ENCODE measurements at regions not wholly inside any gene's neighbourhood (a gene's known extent, or its start where the extent isn't known, plus 50 kb on each side); places are given as distances from the start of the nearest gene placed in this dataset.

DNA sequence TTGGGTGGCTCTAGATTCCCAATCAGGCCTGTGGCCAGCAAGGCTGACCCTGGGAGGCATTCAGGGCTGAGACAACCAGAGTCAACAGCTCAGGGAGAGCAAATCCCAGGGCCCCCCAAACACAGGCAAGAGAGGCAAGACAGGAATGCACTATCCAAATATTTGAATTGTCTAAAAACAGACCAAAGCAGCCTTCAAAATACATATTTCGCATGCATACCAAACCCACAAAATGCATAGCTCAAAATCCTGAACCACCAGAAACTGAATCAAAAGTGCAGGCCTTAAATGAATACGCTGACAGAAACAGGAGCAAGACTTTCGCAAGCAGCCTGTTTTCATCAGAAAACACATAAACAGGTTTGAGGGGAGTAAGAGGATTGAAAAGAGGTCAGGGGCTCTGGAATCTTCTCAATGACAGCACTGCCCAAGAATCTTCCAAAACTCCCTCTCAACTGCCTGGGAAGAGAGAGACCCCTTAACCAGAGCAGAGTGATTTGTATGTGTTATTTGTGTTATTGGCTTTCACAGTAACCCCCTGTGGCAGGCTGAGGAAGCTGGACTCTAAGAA is 213.6 kb upstream of the CDH5 start:
- no peak for FAIRE-seq
- no peak for DNase-seq (ENCODE audit: insufficient read length, low spot score)

GRCh38 chr16:66152181-66152580 is 214.3 kb upstream of the CDH5 start:
- no peak for FAIRE-seq

DNA sequence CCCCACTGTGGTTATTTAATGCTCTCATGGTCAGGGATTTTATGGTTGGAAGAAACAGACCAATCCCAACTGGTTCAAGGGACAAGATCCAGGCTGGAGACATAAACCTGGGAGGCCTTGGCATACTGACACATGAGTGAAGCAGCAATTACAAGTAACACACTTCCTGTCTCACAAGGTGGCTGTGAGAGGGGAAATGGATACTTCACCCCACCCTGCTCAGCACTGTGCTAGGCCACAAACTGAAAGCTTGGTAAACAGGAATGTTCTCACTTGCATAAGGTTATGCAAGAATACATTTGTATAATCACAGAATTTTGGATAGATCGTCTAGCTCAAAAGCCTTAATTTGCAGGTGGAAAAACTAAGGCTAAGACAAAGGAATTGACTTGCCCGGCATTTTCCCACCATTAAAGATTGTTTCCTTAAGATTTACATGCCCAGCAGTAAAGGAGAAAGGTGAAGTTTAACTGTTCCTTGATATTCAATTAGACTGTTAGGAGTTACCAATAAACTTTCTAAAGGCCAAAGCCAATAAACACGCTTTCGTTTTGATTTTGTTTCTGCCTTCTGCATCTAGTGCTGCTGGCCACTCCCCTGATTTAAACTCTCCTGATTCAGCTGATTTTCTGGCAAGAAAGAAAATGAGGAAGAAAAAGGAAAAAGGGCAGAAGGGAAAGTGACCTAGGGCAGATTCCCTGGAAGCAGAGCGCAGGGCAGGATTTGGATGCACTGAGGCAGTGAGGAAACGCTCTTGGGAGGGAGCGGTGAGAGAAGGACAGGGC is 215.6 kb upstream of the CDH5 start:
- FAIRE-seq = no peak
- DNase-seq (ENCODE audit: insufficient read length, low spot score) = no peak

More at GRCh38 chr16:66152181-66152580, 214.3 kb upstream of the CDH5 start:
- no peak for DNase-seq (ENCODE audit: insufficient read length, low spot score)

DNA sequence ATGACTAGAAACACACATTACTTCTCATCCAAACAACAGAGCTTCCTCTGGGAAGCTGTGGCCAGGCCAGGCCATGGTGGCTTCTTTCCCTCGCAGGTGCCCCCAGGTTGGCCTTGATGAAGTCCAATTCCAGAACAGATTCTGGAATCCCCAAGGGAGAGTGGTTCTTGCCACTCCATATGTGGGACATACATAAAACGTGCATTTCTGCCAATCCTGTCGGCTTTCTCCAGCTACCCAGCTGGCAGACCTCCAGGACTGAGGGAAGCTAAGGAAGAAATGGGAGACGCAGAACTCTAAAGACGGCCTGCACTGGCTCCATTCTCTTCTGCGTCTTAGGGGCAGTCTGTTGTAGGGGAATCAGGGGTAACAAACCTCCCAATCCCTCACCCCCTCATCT is 219.2 kb upstream of the CDH5 start:
- DNase-seq (ENCODE audit: insufficient read length, low spot score) (no peak), FAIRE-seq (no peak)

DNA sequence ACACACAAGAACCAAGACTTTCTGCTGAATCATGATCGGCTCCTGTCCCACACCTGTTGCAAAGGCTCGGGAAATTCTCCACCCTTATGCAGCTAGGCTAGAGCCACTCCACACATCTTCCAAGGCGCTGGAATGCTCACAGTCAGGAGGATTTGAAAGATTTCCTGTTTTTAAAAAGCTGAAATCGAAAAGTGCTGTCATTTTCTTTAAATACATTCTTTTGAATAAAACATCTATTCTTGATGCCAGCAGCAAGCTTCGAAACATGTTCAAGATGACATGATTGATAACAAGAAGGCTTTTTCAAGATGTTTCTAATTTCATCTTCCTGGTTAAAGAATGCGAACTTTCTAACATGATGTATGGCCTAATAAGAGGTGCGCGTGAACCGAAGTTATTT is 219.7 kb upstream of the CDH5 start:
- DNase-seq (ENCODE audit: insufficient read length, low spot score) = no peak
- no peak for FAIRE-seq

DNA sequence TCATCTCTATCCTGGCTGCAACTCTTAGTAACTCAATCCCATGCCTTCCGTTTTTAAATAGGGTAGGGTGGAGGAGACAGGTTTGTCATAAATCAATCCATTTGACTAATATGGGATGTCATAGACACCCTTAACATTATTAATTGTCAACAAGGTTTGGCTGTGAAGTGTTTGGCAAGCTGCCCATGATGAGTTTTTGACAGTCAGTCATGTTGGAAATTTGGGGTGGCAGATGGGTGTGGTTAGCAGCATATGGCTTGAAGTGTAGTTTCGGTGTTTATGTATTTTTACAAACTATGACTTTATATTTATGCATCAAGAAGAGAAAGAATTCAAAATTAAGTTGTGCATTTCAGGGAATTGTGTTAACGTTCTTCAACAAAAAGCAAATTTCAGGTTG is 221.8 kb upstream of the CDH5 start:
- no peak for FAIRE-seq

GRCh38 chr16:66143415-66143814 is 223.1 kb upstream of the CDH5 start:
- no peak for DNase-seq (ENCODE audit: insufficient read length, low spot score)
- no peak for FAIRE-seq

More for the DNA sequence above, 221.8 kb upstream of the CDH5 start:
- no peak for DNase-seq (ENCODE audit: insufficient read length, low spot score)

- DNase-seq (ENCODE audit: insufficient read length, low spot score) (no peak), FAIRE-seq (no peak)
These were observed 224.6 kb upstream of the CDH5 start for GRCh38 chr16:66141885-66142284.

DNA sequence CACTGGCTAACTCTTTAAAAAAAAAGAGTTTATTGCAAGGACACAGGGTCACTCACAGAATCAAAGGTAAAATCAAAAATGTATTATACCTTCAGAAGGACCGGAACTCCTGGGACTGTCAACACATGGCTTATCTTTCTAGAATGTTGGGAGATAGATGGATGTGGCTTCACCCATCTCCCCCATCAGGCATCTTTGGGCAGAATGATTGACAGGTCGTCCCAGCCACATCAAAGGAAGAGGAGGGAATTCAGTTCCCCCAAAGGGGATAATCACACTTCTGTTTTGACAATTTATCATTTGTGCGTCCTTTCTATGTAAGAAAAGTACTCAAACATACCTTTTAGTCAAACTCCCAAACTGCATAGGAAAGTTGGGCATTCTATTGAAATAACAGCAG is 228.6 kb upstream of the CDH5 start:
- DNase-seq (ENCODE audit: insufficient read length, low spot score) (no peak), FAIRE-seq (no peak)

DNA sequence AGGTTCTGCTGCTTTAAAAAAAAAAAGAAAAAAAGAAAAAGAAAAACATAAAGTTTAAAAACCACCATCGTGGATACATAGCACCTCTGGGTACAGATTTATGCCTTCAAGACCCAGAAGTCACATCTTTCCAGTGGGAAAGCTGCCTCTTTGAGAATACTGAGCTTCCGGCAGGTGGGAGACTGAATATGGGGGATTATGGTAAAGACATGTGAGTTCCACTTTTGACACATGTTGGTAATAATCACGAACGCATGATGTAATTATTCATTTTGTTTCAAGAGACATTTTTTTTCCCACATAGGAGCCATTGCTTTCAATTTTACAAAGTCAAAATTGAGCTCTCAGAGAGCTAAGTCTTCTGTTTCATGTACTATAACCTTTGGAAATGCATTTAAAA is 229.7 kb upstream of the CDH5 start:
- FAIRE-seq = no peak
- no peak for DNase-seq (ENCODE audit: insufficient read length, low spot score)

- DNase-seq (ENCODE audit: insufficient read length, low spot score) (no peak), FAIRE-seq (no peak)
These were observed 230.7 kb upstream of the CDH5 start for GRCh38 chr16:66135838-66136237.

DNA sequence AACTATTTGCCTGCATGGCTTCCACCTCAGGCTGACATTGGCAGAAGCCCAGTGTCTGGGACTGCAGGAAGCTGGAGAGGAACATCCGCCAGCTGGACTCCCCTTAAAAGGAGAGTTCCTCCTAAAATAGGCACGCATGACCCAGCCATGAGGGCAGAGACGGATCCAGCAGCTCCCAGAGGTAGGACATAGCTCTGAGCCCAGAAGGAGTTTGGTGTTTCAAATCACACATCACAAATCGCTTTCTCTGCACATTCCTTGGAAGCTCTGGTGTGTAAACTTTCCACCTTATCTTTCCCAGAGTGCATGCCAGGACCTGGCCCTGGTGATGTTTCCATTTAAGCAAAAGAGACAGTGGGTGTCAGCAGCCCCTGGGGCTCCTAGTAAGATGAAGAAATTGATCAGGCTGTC is 231.1 kb upstream of the CDH5 start:
- DNase-seq (ENCODE audit: insufficient read length, low spot score) = no peak
- FAIRE-seq = no peak

- no peak for DNase-seq (ENCODE audit: insufficient read length, low spot score)
- no peak for FAIRE-seq
These were observed 231.6 kb upstream of the CDH5 start for GRCh38 chr16:66134875-66135274.

DNA sequence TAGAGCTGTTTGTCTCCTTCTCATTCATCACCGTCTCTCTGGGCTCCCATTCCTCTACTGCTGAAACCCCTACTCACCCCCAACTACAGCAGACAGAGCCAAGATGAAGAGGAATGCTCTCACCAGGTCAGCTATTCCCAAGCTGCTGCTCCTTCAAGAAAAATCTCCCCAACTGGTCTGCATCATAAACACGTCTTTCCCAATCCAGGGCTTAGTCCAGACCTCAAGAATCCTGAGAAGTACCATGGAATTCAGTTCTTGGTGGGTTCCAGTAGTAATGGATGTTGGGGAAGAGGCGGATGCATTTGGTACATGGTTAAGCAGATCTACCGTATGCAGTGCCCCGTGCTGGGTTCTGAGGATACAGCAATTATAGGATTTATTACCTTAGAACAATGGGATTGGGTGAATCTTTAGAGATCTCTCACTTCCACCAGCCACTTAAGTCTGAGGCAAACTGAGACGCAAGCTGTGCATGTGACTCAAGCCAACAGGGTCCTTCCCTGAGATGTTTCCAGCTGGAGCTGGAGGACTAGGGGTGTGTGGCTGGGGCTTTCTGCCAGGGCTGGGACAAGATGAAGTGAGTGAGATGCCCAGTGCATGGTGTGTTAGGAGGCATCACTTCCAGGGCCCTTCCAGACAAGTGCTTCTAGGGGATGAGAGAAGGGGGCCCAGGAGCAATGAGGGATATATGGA is 232.7 kb upstream of the CDH5 start:
- no peak for FAIRE-seq

DNA sequence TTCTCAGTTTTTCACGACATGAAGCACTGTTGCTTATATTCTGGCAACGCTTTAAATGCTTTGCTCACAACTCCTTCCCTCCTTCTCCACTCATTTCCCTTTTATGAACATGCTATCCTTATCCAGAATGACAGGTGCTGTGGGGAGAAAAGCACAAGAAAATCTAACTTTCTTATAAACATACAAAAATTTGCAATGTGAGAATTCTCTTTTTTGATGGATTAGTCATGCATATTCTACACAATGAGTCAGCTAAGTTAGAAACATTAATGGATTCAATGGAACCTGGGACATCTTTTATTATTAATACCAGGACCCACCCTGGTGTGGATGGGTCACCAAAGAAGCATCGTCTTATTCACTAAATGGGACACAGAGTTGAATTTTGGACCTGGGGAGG is 234.6 kb upstream of the CDH5 start:
- DNase-seq (ENCODE audit: insufficient read length, low spot score) (no peak), FAIRE-seq (no peak)

More for the DNA sequence above, 232.7 kb upstream of the CDH5 start:
- DNase-seq (ENCODE audit: insufficient read length, low spot score) = no peak

- no peak for FAIRE-seq
- no peak for DNase-seq (ENCODE audit: insufficient read length, low spot score)
These were observed 235.2 kb upstream of the CDH5 start for GRCh38 chr16:66131156-66131807.

GRCh38 chr16:66130296-66130905 is 236.1 kb upstream of the CDH5 start:
- FAIRE-seq = no peak

DNA sequence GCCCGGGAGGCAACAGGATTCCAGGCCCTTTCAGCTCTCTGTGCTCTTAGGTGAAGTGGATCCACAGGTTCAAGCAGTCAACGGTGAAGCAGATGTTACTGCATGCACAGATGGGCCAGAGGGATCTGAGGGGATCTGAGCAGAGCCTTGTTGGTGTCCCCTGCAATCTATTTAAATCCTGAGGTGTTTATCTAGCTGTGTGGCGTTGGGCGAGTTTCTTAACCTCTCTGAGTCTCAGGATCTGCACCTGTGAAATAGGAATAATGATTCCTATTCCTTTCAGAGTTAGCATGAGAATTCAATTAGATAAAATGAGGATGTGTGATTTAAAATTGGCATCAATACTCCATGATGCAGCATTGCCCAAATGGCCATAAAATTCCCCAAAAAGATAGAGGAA is 237.3 kb upstream of the CDH5 start:
- FAIRE-seq (no peak), DNase-seq (ENCODE audit: insufficient read length, low spot score) (no peak)

More at GRCh38 chr16:66130296-66130905, 236.1 kb upstream of the CDH5 start:
- no peak for DNase-seq (ENCODE audit: insufficient read length, low spot score)

- no peak for FAIRE-seq
- no peak for DNase-seq (ENCODE audit: insufficient read length, low spot score)
These were observed 238.1 kb upstream of the CDH5 start for GRCh38 chr16:66128371-66128770.

GRCh38 chr16:66127459-66128370 is 238.8 kb upstream of the CDH5 start:
- DNase-seq (ENCODE audit: insufficient read length, low spot score) = no peak

More at GRCh38 chr16:66127459-66128370, 238.8 kb upstream of the CDH5 start:
- FAIRE-seq = no peak

Data from GM19239 (cell line).